Transverse colon (tissue), 4 donors: ENCODE measurements at regions not wholly inside any gene's neighbourhood (a gene's known extent, or its start where the extent isn't known, plus 50 kb on each side); places are given as distances from the start of the nearest gene placed in this dataset.

ENCODE experiments used
- DNase-seq: peaks from one replicate; pipeline ENCODE4 v3.0.0-alpha.2; 2019
- H3K27ac ChIP-seq, 4 donors: fragments of 200-600 bp; sonication (generic); 2 replicates each; pipeline ENCODE4 v1.5.1; 2016 to 2018; ENCODE audit warnings: inconsistent platforms in 4 of 4
- H3K27me3 ChIP-seq: fragments of 200-600 bp; sonication (generic); 2 replicates; pipeline ENCODE4 v1.5.1; 2017; ENCODE audit warnings: inconsistent platforms
- H3K36me3 ChIP-seq, 4 donors: fragments of 200-600 bp; sonication (generic); 2 replicates each; pipeline ENCODE4 v1.5.1; 2017 to 2019; ENCODE audit warnings: inconsistent platforms in 4 of 4
- H3K4me1 ChIP-seq, 4 donors: fragments of 200-600 bp; sonication (generic); 2 replicates each; pipeline ENCODE4 v1.5.1; 2017 to 2020; ENCODE audit warnings: inconsistent platforms in 4 of 4
- H3K4me3 ChIP-seq, 4 donors: fragments of 200-600 bp; sonication (generic); 1 replicate in 1 of 4; 2 replicates in 3 of 4; pipeline versions ENCODE4 v1.5.1 to v1.6.1; 2017 to 2019; ENCODE audit warnings: inconsistent platforms in 4 of 4
- H3K9me3 ChIP-seq, 2 donors: fragments of 200-600 bp; sonication (generic); 2 replicates each; pipeline ENCODE4 v1.5.1; 2017 to 2019; ENCODE audit warnings: inconsistent platforms in 2 of 2
- EP300 ChIP-seq: sonication (generic); formaldehyde crosslinking; IDR thresholded peaks from one replicate; pipeline ENCODE4 v1.6.1; 2017; ENCODE audit warnings: antibody characterized with exemption, low read depth
- POLR2A ChIP-seq: fragments of 450-650 bp; IDR thresholded peaks from one replicate; pipeline ENCODE4 v1.6.1; 2016; ENCODE audit warnings: antibody characterized with exemption, mild to moderate bottlenecking, moderate library complexity
- POLR2AphosphoS5 ChIP-seq, 3 donors: sonication (generic); formaldehyde crosslinking; IDR thresholded peaks; one replicate each; pipeline ENCODE4 v1.6.1; 2016; ENCODE audit warnings: antibody characterized with exemption in 3 of 3
- WGBS, 2 donors: methylation state at CpG; one replicate each; pipeline ENCODE4 v1.1.5; 2018; ENCODE audit warnings: low coverage in 1 of 2; 5-methylcytosine and 5-hydroxymethylcytosine counted together
- in situ Hi-C, 4 donors: fragments of 200-750 bp; cut with MboI; loops; one replicate each; pipeline versions ENCODE4 v1.15.0 to v1.15.1; 2017; ENCODE audit warnings: low sequenced_read_pairs in 3 of 4, low pct_ligation_motif_present in 1 of 4, low pct_unique_long_range_greater_than_20kb in 1 of 4
- intact Hi-C: fragments of 100-400 bp; cut with DNase I; formaldehyde crosslinking; loops from one replicate; pipeline ENCODE4 v1.15.1; 2023; ENCODE audit warnings: low total_unique reads
- TF ChIP-seq, protein P1 (sequence below), 5 experiments: fragments of 200-600 bp in 3 of 5; fragments of 450-650 bp in 2 of 5; sonication (generic) in 3 of 5; IDR thresholded peaks; 1 replicate in 2 of 5; 2 replicates in 3 of 5; pipeline ENCODE4 v1.5.1; 2016 to 2017; ENCODE audit warnings: antibody characterized with exemption in 5 of 5, inconsistent platforms in 3 of 5, mild to moderate bottlenecking in 2 of 5, moderate library complexity in 1 of 5

GRCh38 chr20:39451386-39451785, 489.2 kb downstream of the DHX35 start:
- H3K4me1 ChIP-seq, result no peaks in the 10 kb centered on the region
- H3K9me3 ChIP-seq, result no peaks in the 10 kb centered on the region
- in situ Hi-C loops, result no loop called here
- intact Hi-C loops, result no loop called here
- H3K27me3 ChIP-seq, result no peaks in the 10 kb centered on the region
- no peak for TF ChIP-seq POLR2AphosphoS5 (IDR thresholded peaks at IDR 0.05)
- no peak for TF ChIP-seq POLR2A
- TF ChIP-seq, protein P1, sequence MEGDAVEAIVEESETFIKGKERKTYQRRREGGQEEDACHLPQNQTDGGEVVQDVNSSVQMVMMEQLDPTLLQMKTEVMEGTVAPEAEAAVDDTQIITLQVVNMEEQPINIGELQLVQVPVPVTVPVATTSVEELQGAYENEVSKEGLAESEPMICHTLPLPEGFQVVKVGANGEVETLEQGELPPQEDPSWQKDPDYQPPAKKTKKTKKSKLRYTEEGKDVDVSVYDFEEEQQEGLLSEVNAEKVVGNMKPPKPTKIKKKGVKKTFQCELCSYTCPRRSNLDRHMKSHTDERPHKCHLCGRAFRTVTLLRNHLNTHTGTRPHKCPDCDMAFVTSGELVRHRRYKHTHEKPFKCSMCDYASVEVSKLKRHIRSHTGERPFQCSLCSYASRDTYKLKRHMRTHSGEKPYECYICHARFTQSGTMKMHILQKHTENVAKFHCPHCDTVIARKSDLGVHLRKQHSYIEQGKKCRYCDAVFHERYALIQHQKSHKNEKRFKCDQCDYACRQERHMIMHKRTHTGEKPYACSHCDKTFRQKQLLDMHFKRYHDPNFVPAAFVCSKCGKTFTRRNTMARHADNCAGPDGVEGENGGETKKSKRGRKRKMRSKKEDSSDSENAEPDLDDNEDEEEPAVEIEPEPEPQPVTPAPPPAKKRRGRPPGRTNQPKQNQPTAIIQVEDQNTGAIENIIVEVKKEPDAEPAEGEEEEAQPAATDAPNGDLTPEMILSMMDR (IDR thresholded peaks at IDR 0.05), result no peak
- no peak for TF ChIP-seq EP300
- DNase-seq, result no peak
- no peak overlapping the region for H3K4me3 ChIP-seq
- H3K27ac ChIP-seq, result no peak overlapping the region
- no peaks in the 10 kb centered on the region for H3K36me3 ChIP-seq

GRCh38 chr20:39446397-39446796, 484.3 kb downstream of the DHX35 start:
- DNase-seq, result no peak
- intact Hi-C loops (no loop called here), in situ Hi-C loops (no loop called here)
- 67 to 74% methylated on average over 2 of the region's 2 CpGs for WGBS, 2 donors
- Histone ChIP-seq H3K4me1 (no peaks in the 10 kb centered on the region), H3K36me3 (no peaks in the 10 kb centered on the region), H3K4me3 (no peak overlapping the region), H3K9me3 (no peaks in the 10 kb centered on the region), H3K27me3 (no peaks in the 10 kb centered on the region), H3K27ac (no peak overlapping the region)
- no peak for TF ChIP-seq EP300

GRCh38 chr20:39445095-39445494, 483.0 kb downstream of the DHX35 start:
- Histone ChIP-seq H3K36me3 (no peaks in the 10 kb centered on the region), H3K4me1 (no peaks in the 10 kb centered on the region), H3K27ac (no peak overlapping the region), H3K4me3 (no peak overlapping the region), H3K9me3 (no peaks in the 10 kb centered on the region), H3K27me3 (no peaks in the 10 kb centered on the region)
- intact Hi-C loops (no loop called here), in situ Hi-C loops (no loop called here)
- TF ChIP-seq POLR2AphosphoS5 (IDR thresholded peaks at IDR 0.05), result no peak
- TF ChIP-seq POLR2A, result no peak
- TF ChIP-seq, protein P1 (IDR thresholded peaks at IDR 0.05), result no peak
- no peak for TF ChIP-seq EP300
- 79% methylated on average over 1 of the region's 1 CpG; no CpG with 5 or more reads in 1 of the 2 donors for WGBS, 2 donors
- DNase-seq, result no peak

GRCh38 chr20:39433466-39433865, 471.3 kb downstream of the DHX35 start:
- 55 to 89% methylated on average over 1 of the region's 1 CpG for WGBS, 2 donors
- H3K4me3 ChIP-seq, result no peak overlapping the region
- intact Hi-C loops, result no loop called here
- no peaks in the 10 kb centered on the region for H3K36me3 ChIP-seq
- DNase-seq, result no peak
- TF ChIP-seq POLR2AphosphoS5 (IDR thresholded peaks at IDR 0.05) (no peak), EP300 (no peak), POLR2A (no peak)
- TF ChIP-seq, protein P1 (IDR thresholded peaks at IDR 0.05), result no peak
- H3K27ac ChIP-seq, result no peak overlapping the region
- H3K9me3 ChIP-seq, result no peaks in the 10 kb centered on the region
- in situ Hi-C loops, result no loop called here
- H3K27me3 ChIP-seq, result no peaks in the 10 kb centered on the region
- no peaks in the 10 kb centered on the region for H3K4me1 ChIP-seq

DNA sequence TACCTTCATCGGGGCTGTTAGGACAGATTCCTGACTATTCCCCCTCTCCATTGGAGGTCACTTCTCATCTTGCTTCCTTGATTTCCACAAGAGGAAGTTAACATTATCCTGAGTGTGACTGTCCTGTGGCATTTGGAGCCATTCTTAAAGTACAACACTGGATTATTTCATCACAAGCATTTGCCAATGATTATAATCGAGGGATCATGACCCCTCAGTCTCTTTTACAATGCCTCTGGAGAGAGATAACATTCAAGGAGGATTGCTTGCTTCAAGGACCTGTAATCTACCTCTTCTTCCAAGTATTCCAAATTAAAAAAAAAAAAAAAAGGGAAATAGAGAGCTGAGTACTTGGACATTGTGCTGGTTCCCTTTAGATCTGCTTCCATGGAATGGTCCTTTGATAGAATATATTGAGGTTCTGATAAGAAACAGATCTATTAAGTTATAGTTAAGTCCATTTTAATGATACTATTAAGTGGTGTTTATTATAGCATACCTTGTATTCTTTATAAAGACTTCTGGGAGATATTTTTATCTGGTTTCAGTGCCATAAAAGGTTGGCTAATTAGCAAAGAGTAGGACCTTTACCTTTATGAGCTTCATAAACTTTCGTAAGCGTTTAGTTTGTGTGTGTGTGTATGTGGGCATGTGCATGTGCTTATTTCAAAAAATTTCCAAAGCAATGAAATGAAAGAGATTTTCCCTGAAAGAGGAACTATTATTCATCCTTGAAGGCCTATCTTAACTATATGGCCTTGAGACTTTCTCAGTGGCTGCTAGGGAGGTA, 469.1 kb downstream of the DHX35 start:
- Histone ChIP-seq H3K27me3 (no peaks in the 10 kb centered on the region), H3K27ac (no peak overlapping the region), H3K9me3 (no peaks in the 10 kb centered on the region), H3K36me3 (no peaks in the 10 kb centered on the region), H3K4me3 (no peak overlapping the region), H3K4me1 (no peaks in the 10 kb centered on the region)
- intact Hi-C loops, result no loop called here
- WGBS, 2 donors, result 54 to 68% methylated on average over 4 of the region's 4 CpGs
- no peak for DNase-seq
- TF ChIP-seq POLR2AphosphoS5 (IDR thresholded peaks at IDR 0.05) (no peak), EP300 (no peak), POLR2A (no peak)
- TF ChIP-seq, protein P1 (IDR thresholded peaks at IDR 0.05), result no peak
- in situ Hi-C loops, result no loop called here
